MV-4-11 (cell line): ENCODE measurements at regions not wholly inside any gene's neighbourhood (a gene's known extent, or its start where the extent isn't known, plus 50 kb on each side); places are given as distances from the start of the nearest gene placed in this dataset.
A peak's percentile ranks its signal among the peaks of the same experiment; 100 is the strongest.

Experiments used
- DNase-seq: peaks from one replicate; lab custom pipeline; 2025; lab: John Stamatoyannopoulos, UW

DNA sequence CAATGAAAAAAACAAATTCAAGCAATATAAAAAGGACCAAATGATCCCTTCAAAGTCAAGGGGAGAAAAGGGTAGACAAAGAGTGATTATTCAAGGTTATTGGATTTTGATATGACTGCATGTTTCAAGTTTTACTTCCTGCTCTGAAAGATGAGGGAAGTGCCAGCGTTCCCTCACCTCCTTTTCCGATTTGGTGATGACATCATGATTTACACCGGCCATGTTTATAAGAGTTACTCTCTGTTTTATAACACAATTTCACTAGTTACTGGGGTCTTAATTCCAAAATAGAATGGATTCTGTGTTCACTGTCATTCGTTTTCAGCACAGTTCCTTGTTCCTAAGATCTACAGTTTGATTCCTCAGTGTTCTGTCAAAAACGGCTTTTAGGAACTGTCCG lies 60.5 kb upstream of the CPXM2 start:
- DNase-seq, result no peak

DNA sequence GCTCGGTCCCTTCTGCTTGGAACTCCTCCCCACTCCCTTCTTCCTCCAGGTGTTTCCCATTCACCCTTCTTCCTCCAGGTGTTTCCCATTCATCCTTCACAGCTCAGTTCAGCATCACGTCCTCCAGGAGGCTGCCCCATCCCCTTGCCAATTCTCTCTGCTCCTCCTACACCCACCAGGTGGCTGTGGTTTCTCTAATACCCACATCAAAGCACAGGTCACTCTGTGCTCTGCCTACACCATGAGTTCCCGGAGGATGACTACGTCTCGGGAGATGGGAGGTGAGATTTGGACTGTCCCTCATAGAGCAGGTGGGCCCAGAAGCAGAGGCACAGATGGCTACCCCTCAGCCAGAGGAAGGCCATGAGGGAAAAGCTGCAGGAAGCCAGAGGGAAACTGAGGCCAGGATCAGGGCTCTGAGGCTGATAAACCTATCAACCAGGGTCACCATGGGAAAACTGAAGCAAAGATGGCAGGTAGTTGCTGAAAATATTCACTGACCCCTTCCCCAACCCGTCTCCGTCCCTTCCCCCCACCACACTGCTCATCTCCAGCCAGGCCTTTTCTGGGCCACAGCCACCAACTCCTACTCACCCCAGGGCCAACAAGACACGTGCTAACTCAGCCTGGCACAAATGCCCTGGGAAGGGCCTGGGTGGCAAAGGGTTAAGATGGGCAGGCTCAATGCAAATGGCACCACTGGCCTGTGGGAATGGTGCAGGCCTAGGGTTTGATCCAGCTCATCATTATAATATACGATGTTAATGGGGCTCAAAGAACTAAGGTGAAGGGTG lies 56.6 kb upstream of the CPXM2 start:
- no peak for DNase-seq

DNA sequence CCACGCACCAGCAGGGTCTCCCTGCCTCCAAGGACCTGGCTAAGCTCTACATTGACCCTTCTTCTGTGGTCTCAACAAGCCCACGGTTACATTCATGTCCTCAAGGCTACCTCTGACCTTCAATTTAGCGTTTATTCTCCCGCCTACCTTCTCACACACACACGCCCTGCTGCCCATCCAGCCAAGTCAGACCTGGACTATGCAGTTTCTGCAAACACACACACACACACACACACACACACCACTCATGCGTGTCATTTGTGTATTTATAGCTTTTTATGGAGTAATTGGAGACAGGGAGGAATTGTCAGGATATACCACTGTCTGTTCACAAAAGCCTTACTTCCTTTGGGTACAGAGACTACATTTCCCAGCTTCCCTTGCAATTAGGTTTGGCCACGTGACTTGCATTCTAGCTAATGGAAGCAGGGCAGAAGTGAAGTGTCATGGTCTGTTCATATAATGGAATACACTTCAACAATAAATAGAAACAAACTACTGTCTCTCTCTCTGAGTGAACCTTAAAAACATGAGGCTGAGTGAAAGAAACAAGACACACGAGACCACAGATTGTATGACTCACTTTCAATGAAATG lies 53.8 kb upstream of the CPXM2 start:
- DNase-seq, result peak; percentile 21

DNA sequence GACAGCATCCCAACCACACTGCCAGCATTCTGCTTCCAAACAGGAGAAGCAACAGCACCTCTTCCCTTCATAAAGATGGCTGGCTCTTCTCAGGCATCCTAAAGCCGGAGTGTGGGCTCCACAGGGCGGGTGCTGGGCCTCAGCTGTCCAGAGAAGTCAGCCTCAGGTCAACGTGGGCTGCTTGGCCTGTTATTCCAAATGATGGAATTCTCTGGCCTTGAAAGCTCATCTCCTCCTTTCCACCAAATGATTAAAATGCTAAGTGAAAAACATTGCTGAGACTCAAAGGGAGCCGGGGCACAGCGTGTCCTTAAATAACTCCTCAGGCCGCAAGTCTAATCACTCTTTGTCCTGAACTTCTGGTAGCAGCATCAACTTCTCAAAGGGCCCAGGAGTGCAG lies 53.1 kb upstream of the CPXM2 start:
- no peak for DNase-seq

DNA sequence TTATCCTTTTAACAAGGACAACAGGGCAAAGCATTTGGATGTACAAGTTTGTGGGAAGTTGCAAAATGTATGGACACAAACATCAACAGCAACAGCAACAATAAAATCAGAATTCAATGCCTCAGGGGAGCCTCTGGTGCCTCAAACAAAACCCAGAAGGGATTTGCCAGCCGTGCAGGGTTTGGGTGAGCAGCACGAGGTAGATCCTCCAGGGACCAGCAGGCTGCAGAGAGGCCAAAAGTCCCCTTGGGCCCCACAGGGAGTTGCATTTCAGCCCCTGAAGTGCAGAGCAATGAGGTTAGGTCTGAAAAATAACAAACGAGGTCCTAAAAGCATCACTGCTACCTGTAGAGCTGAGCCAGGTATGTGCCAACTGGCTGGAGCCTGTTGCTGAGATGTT lies 51.7 kb upstream of the CPXM2 start:
- DNase-seq, result no peak

DNA sequence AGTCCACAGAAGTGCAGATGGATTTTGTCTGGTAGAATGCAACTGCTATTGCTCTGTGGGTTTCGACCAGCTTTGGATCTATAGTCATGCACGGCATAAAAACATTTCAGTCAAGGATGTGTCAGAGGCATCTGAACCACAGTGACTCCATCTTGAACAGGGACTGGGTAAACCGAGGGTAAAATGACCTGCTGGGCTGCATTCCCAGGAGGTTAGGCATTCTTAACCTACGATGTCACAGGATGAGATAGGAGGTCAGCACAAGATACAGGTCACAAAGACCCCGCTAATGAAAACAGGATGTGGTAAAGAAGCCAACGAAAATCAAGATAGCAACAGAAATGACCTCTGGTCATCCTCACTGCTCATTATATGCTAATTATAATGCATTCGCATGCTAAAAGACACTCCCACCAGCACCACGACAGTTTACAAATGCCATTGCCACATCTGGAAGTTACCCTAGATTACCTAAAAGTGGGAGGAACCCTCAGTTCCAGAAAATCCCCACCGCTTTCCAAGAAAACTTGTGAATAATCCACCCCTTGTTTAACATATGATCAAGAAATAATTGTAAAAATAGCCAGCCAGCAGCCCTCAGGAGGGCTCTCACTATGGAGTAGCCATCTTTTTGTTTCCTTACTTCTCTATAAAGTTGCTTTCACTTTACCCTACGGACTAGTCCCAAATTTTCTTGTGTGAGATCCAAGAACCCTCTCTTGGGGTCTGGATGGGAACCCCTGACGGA lies 50.7 kb upstream of the CPXM2 start:
- DNase-seq, result no peak
